HG03520 (cell line): ENCODE measurements at regions not wholly inside any gene's neighbourhood (a gene's known extent, or its start where the extent isn't known, plus 50 kb on each side); places are given as distances from the start of the nearest gene placed in this dataset.
"Not testable (repeated sequence)": the region's sequence is repeated elsewhere in the genome, so short reads cannot be mapped to it uniquely, and the experiment has no call there.

Experiments
- ATAC-seq: cut with Tn5 transposase; IDR thresholded peaks from one replicate; pipeline ENCODE4 v1.9.1; 2021; ENCODE audit warnings: mild to moderate bottlenecking, moderate library complexity; ENCODE audit not compliant: unreplicated experiment

DNA sequence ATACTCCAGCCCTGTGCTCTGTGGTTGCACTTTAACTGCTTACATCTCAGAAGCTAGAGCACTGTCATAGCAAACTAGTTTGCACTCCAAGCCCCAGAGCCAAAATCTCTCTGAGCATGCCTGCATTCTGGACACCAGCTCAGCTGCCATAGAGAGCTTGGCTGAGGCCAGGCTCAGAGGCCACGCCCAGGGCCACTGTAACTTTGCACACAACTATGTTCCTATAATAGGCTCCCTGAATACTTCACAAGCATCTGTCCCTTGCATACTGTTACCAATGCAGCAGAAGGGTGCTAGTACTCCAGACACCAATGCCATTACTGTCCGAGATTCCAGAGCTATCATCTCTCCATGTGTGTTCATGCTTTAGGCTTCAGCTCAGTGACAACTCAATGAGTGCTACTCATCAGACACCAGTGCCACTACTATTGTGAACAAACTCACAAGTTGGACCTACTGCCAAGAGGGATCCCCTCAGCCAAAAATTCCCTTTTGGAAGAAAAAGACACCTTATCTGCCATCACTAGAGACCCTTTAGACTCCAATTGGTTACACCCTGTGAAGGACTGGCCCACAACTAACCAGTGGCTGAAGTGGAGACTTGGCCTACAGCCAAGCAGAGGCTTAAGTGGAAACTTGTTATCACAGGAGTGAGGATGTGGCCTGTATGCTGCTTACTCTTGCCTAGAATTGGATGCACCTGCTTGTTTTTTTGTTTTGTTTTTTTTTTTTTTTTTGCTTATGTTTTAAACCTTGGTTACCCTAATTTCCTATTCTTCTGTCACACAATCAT is 211.6 kb upstream of the MAGI2 start:
- no peak for ATAC-seq

DNA sequence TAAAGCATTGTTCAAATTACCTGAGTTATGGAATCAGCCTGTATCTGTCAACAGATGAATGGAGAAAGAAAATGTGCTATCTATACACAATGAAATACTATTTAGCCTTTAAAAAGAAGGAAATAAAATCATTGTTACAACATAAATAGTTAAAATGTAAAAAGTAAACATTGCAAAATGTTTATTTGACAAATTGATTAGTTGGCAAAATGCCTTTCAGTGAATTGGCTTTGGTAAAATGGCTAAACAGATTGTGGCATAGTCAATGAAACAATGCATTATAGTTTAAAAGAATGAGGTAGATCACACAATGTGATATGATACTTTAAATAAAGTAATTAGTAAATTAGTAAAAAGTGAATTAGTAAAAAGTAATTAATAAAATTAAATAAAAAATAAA is 204.8 kb upstream of the MAGI2 start:
- ATAC-seq = no peak

DNA sequence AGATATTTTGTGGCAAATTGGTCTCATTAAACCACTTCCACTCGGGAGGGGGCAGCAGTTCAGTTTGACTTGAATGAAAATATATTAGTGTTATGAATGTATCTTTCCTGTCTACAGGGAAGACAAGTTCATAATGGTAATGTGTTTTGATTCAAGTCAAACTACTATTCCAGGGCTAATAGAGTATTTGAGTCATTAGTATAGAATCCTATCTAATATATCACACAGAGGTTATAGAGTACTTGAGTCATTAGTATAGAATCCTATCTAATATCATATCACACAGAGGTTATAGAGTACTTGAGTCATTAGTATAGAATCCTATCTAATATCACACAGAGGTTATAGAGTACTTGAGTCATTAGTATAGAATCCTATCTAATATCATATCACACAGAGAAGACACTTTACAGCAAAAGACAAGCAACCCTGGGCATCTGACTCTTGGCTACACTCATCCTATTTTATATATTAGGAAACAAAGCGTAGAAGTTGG is 199.7 kb upstream of the MAGI2 start:
- ATAC-seq = no peak

GRCh38 chr7:79652619-79653018 is 199.2 kb upstream of the MAGI2 start:
- ATAC-seq = no peak

DNA sequence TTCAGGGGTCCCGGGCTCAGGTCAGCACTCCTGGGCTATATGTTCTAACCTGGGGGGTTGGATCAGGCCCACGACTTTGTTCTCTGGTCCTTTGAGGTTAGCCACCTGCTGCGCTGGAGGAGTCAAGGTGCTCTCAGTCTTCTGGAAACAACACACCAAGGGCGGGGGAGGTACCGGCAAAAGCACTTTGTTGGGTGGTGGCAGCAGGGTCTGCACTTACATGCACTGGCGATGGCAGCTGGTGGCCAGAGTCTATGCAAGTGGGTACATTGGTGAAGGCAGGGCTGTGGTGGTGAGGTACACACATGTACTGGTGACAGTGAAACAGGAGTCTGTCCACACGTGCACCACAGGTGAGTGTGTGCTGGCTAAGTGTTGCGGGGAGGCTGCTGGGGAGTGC is 194.2 kb upstream of the MAGI2 start:
- no peak for ATAC-seq

DNA sequence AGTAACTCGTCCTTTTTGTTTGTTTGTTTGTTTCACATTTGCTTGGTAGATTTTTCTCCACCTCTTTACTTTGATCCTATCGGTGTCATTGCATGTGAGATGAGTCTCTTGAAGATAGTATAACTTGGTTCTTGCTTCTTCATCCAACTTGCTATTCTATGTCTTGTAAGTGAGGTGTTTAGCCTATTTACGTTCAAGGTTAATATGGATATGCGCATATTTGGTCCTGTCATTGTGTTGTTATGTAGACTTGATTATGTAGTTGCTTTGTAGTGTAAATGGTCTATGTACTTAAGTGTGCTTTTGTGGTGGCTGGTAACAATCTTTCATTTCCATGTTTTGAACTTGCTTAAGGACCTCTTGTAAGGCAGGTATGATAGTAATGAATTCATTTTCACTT is 192.8 kb upstream of the MAGI2 start:
- no peak for ATAC-seq

GRCh38 chr7:79636849-79637248 is 183.4 kb upstream of the MAGI2 start:
- no peak for ATAC-seq

DNA sequence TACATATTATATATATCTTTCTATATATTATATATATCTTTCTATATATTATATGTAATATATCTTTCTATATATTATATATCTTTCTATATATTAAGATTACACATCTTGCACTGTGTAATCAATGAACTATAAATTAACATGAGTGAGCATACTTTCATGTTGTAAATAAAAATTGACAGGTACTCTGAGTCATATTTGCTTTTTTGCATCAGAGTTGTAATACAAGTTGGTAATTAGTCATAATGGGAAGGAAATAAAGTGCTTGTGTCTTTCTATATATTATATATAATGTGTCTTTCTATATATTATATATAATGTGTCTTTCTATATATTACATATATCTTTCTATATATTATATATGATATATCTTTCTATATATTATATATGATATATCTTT is 172.5 kb upstream of the MAGI2 start:
- not testable (repeated sequence) for ATAC-seq

DNA sequence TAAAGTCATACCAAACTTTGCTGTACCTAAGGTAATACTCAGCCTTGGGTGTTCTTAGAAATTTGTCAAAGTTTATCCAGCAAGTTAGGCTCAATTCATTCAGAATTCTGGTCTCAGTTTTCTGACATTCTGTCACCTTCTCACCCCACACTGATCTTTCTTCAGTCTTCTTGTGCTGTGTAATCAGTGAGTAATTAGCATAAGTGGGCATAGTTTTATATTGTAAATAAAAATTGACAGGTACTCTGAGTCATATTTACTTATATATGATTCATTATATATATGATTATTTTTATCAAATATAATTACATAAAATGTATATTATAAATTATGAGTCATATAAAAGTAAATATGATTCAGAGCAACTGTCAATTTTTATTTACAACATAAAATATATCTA is 170.9 kb upstream of the MAGI2 start:
- ATAC-seq = no peak

- no peak for ATAC-seq
These were observed 169.3 kb upstream of the MAGI2 start for GRCh38 chr7:79622781-79623180.

- no peak for ATAC-seq
These were observed 166.8 kb upstream of the MAGI2 start for GRCh38 chr7:79620291-79620690.

GRCh38 chr7:79619216-79619615 is 165.7 kb upstream of the MAGI2 start:
- ATAC-seq = no peak

DNA sequence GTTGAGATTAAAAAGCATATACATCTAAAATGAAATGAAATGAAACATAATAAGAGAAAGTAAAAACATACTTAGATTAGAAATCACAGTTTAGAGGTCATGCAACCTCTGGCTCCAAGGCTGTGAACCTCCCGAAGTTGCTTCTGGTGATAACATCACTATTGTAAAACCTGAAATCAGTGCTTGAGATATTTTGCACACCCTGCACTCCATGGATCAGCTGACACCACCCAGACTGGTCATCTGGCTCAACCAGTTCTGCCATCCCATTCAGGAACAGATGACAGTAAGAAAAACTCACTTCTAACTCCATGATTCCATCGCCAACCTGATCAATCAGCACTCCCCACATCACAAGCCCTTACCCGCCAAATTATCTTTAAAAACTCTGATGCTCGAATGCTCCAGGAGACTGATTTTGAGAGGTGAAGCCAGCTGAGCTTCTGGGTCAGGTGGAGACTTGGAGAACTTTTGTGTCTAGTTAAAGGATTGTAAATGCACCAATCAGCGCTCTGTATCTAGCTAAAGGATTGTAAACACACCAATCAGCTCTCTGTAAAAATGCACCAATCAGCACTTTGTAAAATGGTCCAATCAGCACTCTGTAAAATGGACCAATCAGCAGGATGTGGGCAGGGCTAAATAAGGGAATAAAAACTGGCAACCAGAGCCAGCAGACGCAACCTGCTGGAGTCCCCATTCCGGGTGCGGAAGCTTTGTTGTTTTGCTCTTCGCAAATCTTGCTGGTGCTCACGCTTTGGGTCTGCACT is 162.6 kb upstream of the MAGI2 start:
- ATAC-seq = no peak

DNA sequence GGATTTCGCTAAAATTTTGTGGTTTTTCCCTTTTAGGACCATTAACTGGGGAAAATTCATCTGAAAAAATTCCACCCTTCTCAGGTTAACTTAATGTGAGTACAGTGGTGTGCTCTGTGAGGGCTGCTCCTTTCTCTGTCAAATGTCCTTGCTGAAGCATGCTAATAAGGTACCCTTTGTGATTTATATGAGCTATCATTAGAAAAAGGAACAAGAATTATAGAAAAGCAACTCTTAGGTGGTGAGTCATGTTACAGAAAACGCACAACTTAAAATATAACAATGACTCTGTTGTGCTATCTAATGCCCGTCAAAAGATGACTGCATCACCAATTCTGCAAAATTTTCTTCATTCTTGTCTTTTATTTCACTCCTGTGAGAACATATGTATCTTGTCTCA is 162.0 kb upstream of the MAGI2 start:
- ATAC-seq = no peak

DNA sequence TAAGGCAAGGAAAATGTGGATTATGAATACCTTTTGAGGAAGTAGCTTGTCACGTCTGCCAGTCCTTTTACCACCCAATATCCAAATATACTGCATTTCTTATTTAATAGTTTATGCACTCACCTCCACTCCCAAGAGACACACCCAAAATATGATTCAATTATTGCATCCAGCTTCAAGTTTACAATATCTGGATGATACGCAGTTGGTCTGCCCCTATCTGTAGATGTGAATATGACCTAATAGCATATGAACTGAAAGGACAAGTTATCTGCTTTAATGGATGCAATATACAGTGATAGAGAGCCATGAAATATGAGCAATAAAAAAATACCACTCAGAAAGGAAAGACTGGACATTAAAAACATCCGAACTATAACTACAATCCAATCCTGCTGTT is 159.4 kb upstream of the MAGI2 start:
- no peak for ATAC-seq

GRCh38 chr7:79612022-79612421 is 158.6 kb upstream of the MAGI2 start:
- ATAC-seq = no peak

GRCh38 chr7:79610748-79611304 is 157.4 kb upstream of the MAGI2 start:
- no peak for ATAC-seq

GRCh38 chr7:79610313-79610712 is 156.8 kb upstream of the MAGI2 start:
- ATAC-seq = no peak

- ATAC-seq = no peak
These were observed 154.5 kb upstream of the MAGI2 start for GRCh38 chr7:79608005-79608404.

DNA sequence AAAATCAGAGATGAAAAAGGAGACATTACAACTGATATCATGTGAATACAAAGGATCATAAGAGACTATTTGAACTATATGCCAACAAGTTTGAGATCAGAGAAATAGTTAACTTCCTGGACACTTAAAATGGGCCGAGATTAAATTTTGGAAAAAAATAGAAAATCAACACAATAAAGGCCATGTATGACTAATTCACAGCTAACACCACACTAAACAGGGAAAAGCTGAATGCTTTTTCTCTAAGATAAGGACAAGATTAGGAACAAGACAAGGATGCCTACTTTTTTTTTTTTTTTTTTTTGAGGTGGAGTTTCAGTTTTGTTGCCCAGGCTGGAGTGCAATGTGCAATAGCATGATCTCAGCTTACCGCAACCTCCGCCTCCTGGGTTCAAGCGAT is 151.4 kb upstream of the MAGI2 start:
- ATAC-seq = no peak

DNA sequence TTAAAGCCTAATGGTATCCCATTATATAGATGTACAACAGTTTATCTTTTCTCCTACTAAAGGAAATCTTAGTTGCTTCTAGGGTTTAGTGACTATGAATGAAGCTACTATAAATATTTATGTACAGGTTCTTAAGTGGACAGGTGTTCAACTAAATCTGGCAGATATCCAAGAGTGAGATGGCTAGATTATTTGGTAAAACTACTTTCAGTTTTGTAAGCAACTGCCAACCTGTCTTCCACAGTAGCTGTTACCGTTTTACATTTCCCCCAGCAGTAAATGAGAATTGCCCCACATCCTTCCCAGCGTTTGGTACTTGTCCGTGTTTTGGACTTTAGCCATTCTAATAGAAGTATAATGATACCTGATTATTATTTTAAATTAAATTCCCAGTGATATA is 144.9 kb upstream of the MAGI2 start:
- no peak for ATAC-seq

DNA sequence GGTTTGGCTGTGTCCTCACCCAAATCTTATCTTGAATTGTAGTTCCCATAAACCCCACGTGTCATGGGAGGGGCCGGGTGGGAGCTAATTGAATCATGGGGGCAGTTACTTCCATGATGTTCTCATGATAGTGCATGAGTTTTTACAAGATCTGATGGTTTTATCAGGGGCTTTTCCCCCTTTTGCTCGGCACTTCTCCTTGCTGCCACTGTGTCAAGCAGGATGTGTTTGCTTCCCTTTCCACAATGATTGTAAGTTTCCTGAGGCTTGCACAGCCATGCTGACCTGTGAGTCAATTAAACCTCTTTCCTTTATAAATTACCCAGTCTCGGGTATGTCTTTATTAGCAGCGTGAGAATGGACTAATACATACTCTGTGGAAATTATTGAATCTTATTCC is 141.2 kb upstream of the MAGI2 start:
- ATAC-seq = not testable (repeated sequence)
